ENCODE measurements at regions not wholly inside any gene's neighbourhood (a gene's known extent, or its start where the extent isn't known, plus 50 kb on each side); places are given as distances from the start of the nearest gene placed in this dataset.

DNA sequence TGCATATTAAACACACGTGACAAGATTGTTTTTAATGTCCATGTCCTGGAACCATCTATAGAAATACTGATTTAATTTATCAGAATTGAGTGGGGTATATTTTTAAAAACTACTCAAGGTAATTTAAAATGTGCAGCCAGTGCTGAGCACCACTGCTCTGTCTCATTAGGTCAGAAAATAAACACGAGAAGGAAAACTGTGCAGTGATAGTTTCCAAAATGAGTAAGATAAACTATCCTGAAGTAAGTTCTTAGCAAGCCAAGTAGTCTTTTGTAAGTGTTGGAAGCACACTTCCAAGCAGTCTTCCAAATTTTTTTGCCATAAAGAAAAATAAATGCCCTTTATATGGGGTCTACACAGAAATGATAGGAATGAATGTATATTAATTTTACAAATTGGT is 93.8 kb upstream of the DNAJC10 start:
- Histone ChIP-seq H3K27me3 (ENCODE audit: control insufficient read depth in 2 of 2, insufficient read depth in 2 of 2, low read length in 2 of 2) (no peaks in the 10 kb centered on the region), H3K79me2 (ENCODE audit: control insufficient read depth, insufficient read depth, low read length) (no peaks in the 10 kb centered on the region), H3K4me3 (no peak overlapping the region), H3K9ac (ENCODE audit: insufficient read depth in 1 of 2, low read depth in 2 of 2, low read length in 2 of 2) (no peak overlapping the region), H4K20me1 (replicated peaks; ENCODE audit: control insufficient read depth, insufficient read depth, low read length) (no peaks in the 10 kb centered on the region), H2AFZ (ENCODE audit: low read depth, low read length) (no peak overlapping the region), H3K4me1 (replicated peaks in 1 of 2; ENCODE audit: control insufficient read depth in 2 of 2, insufficient read depth in 2 of 2, low read length in 2 of 2) (no peaks in the 10 kb centered on the region), H3K4me2 (ENCODE audit: insufficient read depth, low read length) (no peak overlapping the region), H3K9me1 (ENCODE audit: control insufficient read depth, insufficient read depth, low read length) (no peaks in the 10 kb centered on the region), H3K27ac (ENCODE audit: extremely low read depth, low read depth, low read length) (no peak overlapping the region), H3K9me3 (replicated peaks; ENCODE audit: control insufficient read depth, insufficient read depth, low read depth, low read length) (no peaks in the 10 kb centered on the region), H3K36me3 (ENCODE audit: control insufficient read depth, insufficient read depth, low read length) (no peaks in the 10 kb centered on the region)
- ATAC-seq (no peak), DNase-seq (ENCODE audit: extremely low read depth in 1 of 4, low spot score in 3 of 4) (no peak), FAIRE-seq (no peak)
- in situ Hi-C loops (cut with MboI) = no loop called here
- 15% methylated on average over 2 of the region's 2 CpGs for WGBS (ENCODE audit: insufficient coverage, low coverage, missing lambda C conversion rate)
- intact Hi-C loops (cut with micrococcal nuclease) = no loop called here
- no TSS peak for BruUV-seq (replicated peaks)
- ChIA-PET POLR2A (interaction anchor here (0.5 kb wide), 1 partner anchor 76 kb away, joined by 3 read pairs; no protein-coding TSS in a partner anchor), CTCF (ENCODE audit: low intra/inter-chr PET ratio) (no interaction called here)
- TF ChIP-seq, protein P1, sequence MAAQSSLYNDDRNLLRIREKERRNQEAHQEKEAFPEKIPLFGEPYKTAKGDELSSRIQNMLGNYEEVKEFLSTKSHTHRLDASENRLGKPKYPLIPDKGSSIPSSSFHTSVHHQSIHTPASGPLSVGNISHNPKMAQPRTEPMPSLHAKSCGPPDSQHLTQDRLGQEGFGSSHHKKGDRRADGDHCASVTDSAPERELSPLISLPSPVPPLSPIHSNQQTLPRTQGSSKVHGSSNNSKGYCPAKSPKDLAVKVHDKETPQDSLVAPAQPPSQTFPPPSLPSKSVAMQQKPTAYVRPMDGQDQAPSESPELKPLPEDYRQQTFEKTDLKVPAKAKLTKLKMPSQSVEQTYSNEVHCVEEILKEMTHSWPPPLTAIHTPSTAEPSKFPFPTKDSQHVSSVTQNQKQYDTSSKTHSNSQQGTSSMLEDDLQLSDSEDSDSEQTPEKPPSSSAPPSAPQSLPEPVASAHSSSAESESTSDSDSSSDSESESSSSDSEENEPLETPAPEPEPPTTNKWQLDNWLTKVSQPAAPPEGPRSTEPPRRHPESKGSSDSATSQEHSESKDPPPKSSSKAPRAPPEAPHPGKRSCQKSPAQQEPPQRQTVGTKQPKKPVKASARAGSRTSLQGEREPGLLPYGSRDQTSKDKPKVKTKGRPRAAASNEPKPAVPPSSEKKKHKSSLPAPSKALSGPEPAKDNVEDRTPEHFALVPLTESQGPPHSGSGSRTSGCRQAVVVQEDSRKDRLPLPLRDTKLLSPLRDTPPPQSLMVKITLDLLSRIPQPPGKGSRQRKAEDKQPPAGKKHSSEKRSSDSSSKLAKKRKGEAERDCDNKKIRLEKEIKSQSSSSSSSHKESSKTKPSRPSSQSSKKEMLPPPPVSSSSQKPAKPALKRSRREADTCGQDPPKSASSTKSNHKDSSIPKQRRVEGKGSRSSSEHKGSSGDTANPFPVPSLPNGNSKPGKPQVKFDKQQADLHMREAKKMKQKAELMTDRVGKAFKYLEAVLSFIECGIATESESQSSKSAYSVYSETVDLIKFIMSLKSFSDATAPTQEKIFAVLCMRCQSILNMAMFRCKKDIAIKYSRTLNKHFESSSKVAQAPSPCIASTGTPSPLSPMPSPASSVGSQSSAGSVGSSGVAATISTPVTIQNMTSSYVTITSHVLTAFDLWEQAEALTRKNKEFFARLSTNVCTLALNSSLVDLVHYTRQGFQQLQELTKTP (IDR thresholded peaks at IDR 0.05; ENCODE audit: low read depth in 1 of 2, partially characterized antibody in 2 of 2) = no peak
- TF ChIP-seq, protein P2, sequence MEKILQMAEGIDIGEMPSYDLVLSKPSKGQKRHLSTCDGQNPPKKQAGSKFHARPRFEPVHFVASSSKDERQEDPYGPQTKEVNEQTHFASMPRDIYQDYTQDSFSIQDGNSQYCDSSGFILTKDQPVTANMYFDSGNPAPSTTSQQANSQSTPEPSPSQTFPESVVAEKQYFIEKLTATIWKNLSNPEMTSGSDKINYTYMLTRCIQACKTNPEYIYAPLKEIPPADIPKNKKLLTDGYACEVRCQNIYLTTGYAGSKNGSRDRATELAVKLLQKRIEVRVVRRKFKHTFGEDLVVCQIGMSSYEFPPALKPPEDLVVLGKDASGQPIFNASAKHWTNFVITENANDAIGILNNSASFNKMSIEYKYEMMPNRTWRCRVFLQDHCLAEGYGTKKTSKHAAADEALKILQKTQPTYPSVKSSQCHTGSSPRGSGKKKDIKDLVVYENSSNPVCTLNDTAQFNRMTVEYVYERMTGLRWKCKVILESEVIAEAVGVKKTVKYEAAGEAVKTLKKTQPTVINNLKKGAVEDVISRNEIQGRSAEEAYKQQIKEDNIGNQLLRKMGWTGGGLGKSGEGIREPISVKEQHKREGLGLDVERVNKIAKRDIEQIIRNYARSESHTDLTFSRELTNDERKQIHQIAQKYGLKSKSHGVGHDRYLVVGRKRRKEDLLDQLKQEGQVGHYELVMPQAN (IDR thresholded peaks at IDR 0.05; ENCODE audit: borderline replicate concordance) = no peak

Data from K562 (cell line).